ENCODE measurements at regions not wholly inside any gene's neighbourhood (a gene's known extent, or its start where the extent isn't known, plus 50 kb on each side); places are given as distances from the start of the nearest gene placed in this dataset.
"Not testable (repeated sequence)": the region's sequence is repeated elsewhere in the genome, so short reads cannot be mapped to it uniquely, and the experiment has no call there.

DNA sequence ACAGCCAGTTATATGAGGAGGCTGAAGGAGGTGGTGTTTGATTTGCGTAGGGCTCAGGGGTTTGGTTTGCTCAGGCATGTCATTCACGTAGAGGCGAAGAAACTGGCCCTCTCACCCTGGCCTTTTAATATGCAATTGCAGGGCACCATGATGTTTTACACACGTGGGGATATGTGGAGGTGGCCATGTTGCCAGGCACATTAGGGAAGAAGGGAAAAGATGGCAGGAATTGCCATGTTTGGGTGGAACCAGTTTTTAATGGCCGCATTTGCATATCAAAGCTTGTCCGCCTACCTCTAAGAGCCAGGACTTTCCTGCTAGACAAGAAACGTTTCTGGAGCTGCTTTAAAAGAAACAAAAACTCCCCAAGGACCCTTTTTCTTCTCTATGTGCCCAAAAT, 1483.7 kb upstream of the GOT2 start:
- no peak overlapping the region for H3K4me3 Mint-ChIP-seq
- no peaks in the 10 kb centered on the region for H3K4me1 Mint-ChIP-seq (ENCODE audit: low read depth)
- H3K36me3 Mint-ChIP-seq (ENCODE audit: low read depth) = no peaks in the 10 kb centered on the region
- peaks cover 8% of the 10 kb centered on the region for H3K9me3 Mint-ChIP-seq
- H3K27me3 Mint-ChIP-seq = no peaks in the 10 kb centered on the region
- H3K27ac Mint-ChIP-seq = no peak overlapping the region

DNA sequence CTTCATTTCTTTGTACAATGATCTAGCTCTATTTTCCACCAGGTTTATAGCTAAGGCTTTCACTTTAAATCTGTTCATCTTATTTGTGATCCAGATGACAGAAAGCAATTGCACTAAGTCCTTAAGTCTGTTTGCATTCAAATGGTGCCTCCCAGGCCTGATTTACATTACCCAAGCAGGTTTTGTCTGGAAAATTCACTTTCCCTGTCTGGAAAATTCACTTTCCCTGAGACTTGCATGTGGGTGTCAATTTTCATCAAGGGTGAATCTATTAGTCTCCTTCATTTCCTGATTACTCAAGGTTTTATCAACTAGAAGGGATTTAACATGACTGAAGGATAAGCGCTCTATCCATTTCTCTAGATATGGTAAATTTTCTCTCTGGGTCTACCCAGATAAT, 1480.2 kb upstream of the GOT2 start:
- Mint-ChIP-seq H3K4me3 (no peak overlapping the region), H3K36me3 (ENCODE audit: low read depth) (no peaks in the 10 kb centered on the region), H3K27ac (no peak overlapping the region), H3K9me3 (peaks cover 19% of the 10 kb centered on the region), H3K4me1 (ENCODE audit: low read depth) (no peaks in the 10 kb centered on the region), H3K27me3 (no peaks in the 10 kb centered on the region)

DNA sequence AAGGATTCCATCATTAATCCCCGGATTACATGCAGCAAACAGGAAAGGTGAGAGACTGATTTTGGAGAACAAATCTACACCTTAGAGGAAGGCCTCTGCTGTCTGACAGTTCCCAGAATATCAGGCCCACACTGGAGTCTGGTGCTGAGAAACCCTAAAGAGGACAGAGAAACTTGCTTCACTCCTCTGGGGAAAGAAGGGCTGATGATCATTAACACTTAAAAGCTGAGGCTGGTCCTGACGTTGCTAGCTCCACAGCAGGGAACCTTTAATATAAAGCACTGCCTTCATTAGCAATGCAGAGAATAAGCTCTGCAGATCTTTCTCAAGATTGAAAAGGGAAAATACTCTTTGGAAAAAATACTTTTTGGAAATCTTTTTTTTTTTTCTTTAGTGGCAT, 1472.4 kb upstream of the GOT2 start:
- H3K4me3 Mint-ChIP-seq = no peak overlapping the region
- no peaks in the 10 kb centered on the region for H3K27me3 Mint-ChIP-seq
- H3K36me3 Mint-ChIP-seq (ENCODE audit: low read depth) = no peaks in the 10 kb centered on the region
- peaks cover 8% of the 10 kb centered on the region for H3K9me3 Mint-ChIP-seq
- no peaks in the 10 kb centered on the region for H3K4me1 Mint-ChIP-seq (ENCODE audit: low read depth)
- no peak overlapping the region for H3K27ac Mint-ChIP-seq

DNA sequence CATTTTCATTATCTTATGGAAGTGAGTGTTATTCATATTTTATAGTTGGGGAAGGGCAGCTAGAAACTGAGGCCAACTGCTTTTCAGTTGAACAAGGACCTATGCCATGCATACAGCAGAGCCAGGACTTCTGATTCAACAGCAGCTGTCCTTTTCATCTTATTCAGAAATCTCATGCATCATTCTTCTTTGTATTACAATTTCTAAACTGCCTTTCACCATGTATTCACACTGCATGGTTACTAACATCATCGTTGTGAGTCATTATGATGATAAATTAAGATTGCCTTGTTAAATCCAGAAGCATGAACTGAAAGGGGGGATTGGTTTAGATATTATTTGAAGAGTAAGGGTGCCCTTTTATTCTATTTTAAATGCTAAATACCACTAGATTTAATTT, 1470.1 kb upstream of the GOT2 start:
- H3K36me3 Mint-ChIP-seq (ENCODE audit: low read depth) = no peaks in the 10 kb centered on the region
- no peak overlapping the region for H3K4me3 Mint-ChIP-seq
- H3K27ac Mint-ChIP-seq = no peak overlapping the region
- no peaks in the 10 kb centered on the region for H3K27me3 Mint-ChIP-seq
- peaks cover 10% of the 10 kb centered on the region for H3K9me3 Mint-ChIP-seq
- no peaks in the 10 kb centered on the region for H3K4me1 Mint-ChIP-seq (ENCODE audit: low read depth)

DNA sequence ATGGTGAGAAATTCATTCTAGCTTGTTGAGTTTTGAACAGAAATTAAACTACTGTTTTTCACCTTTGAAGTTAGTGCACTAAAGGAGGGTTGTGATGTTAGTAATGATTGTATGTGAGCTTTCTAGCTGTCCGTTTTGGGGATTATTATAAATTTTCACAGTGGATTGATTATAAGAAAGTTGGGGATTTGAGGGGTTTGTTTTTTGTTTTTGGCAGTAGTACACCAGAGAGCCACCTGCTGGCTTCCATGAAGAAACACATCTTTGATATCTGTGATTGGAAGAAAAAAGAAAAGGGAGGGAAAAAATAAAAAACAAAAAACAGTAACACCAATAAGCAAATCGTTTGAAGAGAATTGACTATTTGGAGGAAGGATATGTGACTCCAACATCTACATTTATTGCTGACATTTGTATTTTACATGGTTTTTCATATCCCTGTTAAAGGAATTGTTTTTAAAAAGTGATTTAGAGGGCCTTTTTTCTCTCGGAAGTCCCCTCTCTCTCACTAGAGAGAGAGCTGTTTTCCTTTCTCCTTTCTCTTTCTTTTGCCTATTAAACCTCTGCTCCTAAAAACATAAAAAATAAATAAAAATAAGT, 1469.5 kb upstream of the GOT2 start:
- Mint-ChIP-seq H3K36me3 (ENCODE audit: low read depth) (no peaks in the 10 kb centered on the region), H3K4me1 (ENCODE audit: low read depth) (no peaks in the 10 kb centered on the region), H3K27ac (no peak overlapping the region), H3K27me3 (no peaks in the 10 kb centered on the region), H3K4me3 (no peak overlapping the region), H3K9me3 (peaks cover 13% of the 10 kb centered on the region)

DNA sequence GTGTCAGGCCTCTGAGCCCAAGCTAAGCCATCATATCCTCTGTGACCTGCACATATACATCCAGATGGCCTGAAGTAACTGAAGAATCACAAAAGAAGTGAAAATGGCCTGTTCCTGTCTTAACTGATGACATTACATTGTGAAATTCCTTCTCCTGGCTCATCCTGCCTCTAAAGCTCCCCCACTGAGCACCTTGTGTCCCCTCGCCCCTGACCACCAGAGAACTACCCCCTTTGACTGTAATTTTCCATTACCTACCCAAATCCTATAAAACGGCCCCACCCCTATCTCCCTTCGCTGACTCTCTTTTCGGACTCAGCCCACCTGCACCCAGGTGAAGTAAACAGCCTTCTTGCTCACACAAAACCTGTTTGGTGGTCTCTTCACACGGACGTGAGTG, 1466.6 kb upstream of the GOT2 start:
- H3K27ac Mint-ChIP-seq; H3K9me3 Mint-ChIP-seq; H3K36me3 Mint-ChIP-seq (ENCODE audit: low read depth); H3K27me3 Mint-ChIP-seq; H3K4me3 Mint-ChIP-seq; H3K4me1 Mint-ChIP-seq (ENCODE audit: low read depth): not testable (repeated sequence)

DNA sequence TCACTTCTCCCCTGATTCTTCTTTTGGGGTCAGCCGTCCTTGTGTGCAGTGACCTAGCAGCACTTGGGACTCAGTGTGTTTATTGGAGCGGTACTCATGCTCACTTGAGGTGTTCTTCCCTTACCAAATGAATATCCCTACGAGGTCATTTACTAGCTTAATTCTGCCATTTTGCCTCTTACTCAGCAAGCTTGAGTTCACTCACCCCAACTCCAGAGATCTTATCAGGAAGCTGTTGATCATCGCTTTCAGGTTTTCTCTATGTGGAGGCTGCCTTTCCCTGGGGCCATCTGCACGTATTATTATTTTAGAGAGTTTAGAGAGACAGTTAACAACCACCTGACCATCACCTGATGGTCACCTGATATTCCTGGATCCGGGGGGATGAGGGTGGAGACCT, 1466.0 kb upstream of the GOT2 start:
- Mint-ChIP-seq H3K36me3 (ENCODE audit: low read depth) (no peaks in the 10 kb centered on the region), H3K9me3 (peaks cover 9% of the 10 kb centered on the region), H3K27me3 (no peaks in the 10 kb centered on the region), H3K4me1 (ENCODE audit: low read depth) (no peaks in the 10 kb centered on the region), H3K4me3 (no peak overlapping the region), H3K27ac (no peak overlapping the region)

DNA sequence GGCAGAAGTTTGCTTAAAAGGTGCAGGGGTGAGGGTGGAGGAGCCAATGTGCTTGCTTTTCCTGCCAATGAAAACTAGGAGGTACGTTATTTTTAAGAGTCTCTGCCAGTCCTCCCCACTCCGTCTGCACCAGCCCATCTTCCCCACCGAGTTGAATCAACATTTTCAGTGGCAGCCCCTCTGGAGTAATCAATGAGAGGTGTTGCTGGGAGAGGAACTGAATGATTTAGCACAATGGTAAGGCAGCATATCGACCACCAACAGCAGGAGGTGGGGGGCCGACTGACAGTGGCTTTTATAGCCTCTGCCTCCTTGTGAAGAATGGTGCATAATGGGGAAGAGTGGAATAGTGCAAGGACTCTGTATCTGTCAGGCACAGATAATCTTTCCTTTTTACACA, 1465.0 kb upstream of the GOT2 start:
- no peak overlapping the region for H3K4me3 Mint-ChIP-seq
- no peak overlapping the region for H3K27ac Mint-ChIP-seq
- peaks cover 12% of the 10 kb centered on the region for H3K9me3 Mint-ChIP-seq
- no peaks in the 10 kb centered on the region for H3K4me1 Mint-ChIP-seq (ENCODE audit: low read depth)
- no peaks in the 10 kb centered on the region for H3K36me3 Mint-ChIP-seq (ENCODE audit: low read depth)
- H3K27me3 Mint-ChIP-seq = no peaks in the 10 kb centered on the region

DNA sequence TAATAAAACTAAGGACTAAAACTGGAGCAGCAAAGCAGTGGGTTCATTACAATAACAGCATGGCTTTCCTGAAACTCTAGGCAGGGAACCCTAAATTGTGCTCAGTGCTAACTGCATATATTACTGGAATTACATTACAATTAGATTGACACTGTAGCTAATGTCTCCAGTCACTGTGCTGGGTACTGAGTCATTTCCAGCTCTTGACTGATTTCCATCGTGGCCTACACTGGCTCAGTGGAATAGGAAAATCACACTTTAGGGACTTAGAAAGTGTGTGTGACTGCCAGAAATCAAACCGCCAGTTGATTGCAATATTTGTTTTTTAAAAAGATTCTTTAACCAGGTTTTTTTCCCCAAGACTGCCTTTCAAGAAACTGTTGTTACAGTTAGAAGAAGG, 1447.4 kb upstream of the GOT2 start:
- peaks cover 14% of the 10 kb centered on the region for H3K9me3 Mint-ChIP-seq
- no peaks in the 10 kb centered on the region for H3K36me3 Mint-ChIP-seq (ENCODE audit: low read depth)
- H3K27ac Mint-ChIP-seq = no peak overlapping the region
- no peak overlapping the region for H3K4me3 Mint-ChIP-seq
- no peaks in the 10 kb centered on the region for H3K4me1 Mint-ChIP-seq (ENCODE audit: low read depth)
- H3K27me3 Mint-ChIP-seq = no peaks in the 10 kb centered on the region

DNA sequence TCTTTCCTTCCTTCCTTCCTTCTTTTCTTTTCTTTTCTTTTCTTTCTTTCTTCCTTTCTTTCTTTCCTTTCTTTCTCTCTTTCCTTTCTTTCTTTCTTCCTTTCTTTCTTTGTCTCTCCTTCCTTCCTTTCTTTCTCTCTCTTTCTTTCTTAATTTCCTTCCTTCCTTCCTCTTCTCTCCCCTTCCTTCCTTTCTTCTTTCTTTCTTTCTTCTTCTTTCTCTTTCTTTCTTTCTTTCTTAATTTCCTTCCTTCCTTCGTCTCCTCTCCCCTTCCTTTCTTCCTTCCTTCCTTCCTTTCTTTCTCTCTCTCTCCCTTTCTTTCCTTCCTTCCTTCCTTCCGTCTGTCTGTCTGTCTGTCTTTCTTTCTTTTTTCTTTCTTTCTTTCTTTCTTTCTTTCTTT, 1446.5 kb upstream of the GOT2 start:
- Mint-ChIP-seq H3K9me3 (peaks cover 14% of the 10 kb centered on the region), H3K36me3 (ENCODE audit: low read depth) (no peaks in the 10 kb centered on the region), H3K27me3 (no peaks in the 10 kb centered on the region), H3K4me1 (ENCODE audit: low read depth) (no peaks in the 10 kb centered on the region), H3K27ac (no peak overlapping the region), H3K4me3 (no peak overlapping the region)

DNA sequence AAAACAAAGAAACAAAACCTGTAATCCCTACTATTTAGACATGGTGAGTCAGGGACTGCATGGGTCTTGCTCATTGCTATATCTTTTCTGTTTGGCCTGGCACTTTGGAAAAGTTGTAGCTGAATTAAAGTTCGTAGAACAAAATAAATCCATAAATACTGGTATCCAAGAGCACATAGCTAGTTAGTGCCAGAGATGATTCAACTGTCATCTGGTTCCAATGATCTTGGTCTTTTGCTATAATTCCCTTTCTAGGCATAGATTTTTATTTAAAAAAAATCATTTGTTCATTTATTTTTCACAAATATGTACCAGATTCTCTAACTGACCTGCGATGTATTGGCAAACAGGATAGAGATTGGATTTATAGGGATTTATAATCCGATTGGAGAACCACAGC, 1436.1 kb upstream of the GOT2 start:
- H3K27me3 Mint-ChIP-seq = no peaks in the 10 kb centered on the region
- no peak overlapping the region for H3K27ac Mint-ChIP-seq
- no peaks in the 10 kb centered on the region for H3K4me1 Mint-ChIP-seq (ENCODE audit: low read depth)
- H3K9me3 Mint-ChIP-seq = peaks cover 12% of the 10 kb centered on the region
- H3K36me3 Mint-ChIP-seq (ENCODE audit: low read depth) = no peaks in the 10 kb centered on the region
- no peak overlapping the region for H3K4me3 Mint-ChIP-seq

DNA sequence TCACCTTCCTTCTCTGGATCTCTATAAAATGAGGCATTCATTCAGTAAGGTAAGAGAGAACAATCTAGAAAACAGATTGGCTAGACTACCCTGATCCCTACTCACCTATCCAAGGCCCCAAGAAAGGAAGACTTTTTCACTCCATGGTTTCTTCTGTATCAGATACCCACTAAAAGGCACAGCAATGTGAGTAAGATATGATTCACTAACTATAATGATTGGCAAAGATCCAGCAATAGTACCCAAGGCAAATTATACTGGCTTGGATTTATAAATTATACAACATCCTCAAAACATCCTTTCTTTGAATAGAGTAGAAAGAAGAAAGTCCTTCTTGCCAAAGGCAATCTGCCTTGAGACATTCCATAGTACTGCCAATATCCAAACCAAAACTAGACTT, 1432.0 kb upstream of the GOT2 start:
- no peak overlapping the region for H3K4me3 Mint-ChIP-seq
- H3K27ac Mint-ChIP-seq = no peak overlapping the region
- no peaks in the 10 kb centered on the region for H3K27me3 Mint-ChIP-seq
- H3K9me3 Mint-ChIP-seq = peaks cover 8% of the 10 kb centered on the region
- no peaks in the 10 kb centered on the region for H3K36me3 Mint-ChIP-seq (ENCODE audit: low read depth)
- H3K4me1 Mint-ChIP-seq (ENCODE audit: low read depth) = no peaks in the 10 kb centered on the region

DNA sequence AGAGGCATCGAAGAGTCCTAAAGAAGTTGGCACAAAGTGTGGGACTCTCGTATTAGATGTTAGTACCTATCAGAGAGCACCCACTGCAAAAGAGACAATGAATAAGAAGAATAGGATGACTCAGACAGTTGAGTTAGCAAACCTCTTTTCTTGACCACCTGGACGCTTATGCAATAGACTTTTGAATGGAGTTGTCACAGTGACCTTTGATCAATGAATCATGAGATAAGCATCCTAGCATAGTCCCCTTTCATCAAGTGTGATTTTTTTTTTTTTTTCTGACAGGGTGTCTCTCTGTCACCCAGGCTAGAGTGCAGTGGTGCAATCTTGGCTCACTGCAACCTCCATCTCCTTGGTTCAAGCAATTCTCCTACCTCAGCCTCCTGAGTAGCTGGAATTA, 1417.9 kb upstream of the GOT2 start:
- Mint-ChIP-seq H3K4me1 (ENCODE audit: low read depth) (no peaks in the 10 kb centered on the region), H3K27me3 (no peaks in the 10 kb centered on the region), H3K4me3 (no peak overlapping the region), H3K36me3 (ENCODE audit: low read depth) (no peaks in the 10 kb centered on the region), H3K27ac (no peak overlapping the region), H3K9me3 (peaks cover 16% of the 10 kb centered on the region)

DNA sequence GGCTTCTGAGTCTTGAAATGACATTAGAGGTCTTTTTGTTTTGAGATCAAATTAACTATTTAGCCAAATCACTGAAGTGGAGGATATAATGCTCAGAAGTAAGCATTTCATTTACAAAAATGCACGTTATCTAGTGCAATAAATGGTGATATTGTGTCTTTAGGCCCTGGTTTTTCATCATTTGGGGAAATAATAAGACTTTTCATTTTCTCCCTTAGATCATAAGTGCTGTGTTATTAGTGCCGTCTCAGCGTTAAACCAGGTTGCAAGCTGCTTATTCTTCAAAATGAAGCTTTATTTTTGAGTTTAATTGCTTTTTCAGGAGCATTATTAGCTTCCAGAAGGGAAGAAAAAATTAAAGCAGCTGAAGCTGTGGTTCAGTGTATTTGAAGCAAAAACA, 1416.8 kb upstream of the GOT2 start:
- Mint-ChIP-seq H3K36me3 (ENCODE audit: low read depth) (no peaks in the 10 kb centered on the region), H3K27ac (no peak overlapping the region), H3K4me3 (no peak overlapping the region), H3K9me3 (peaks cover 13% of the 10 kb centered on the region), H3K4me1 (ENCODE audit: low read depth) (no peaks in the 10 kb centered on the region), H3K27me3 (no peaks in the 10 kb centered on the region)

DNA sequence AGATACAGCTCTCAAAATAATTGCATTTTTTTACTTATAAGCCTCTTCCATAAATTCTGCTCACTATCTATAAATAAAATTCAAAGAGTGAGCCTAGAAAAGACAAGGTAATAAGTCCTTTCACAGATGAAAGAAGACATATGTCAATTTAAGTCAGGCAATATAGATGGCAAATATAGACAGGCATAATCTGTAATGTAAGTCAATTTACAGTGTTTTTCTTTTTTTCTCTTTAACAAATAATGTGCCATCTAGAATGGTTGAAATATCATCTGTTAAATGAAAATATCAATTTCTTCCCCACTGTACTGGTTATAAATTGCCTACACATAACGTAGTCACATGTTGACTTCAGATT, 1409.2 kb upstream of the GOT2 start:
- H3K4me3 Mint-ChIP-seq = no peak overlapping the region
- H3K36me3 Mint-ChIP-seq (ENCODE audit: low read depth) = no peaks in the 10 kb centered on the region
- H3K4me1 Mint-ChIP-seq (ENCODE audit: low read depth) = no peaks in the 10 kb centered on the region
- H3K27ac Mint-ChIP-seq = no peak overlapping the region
- H3K27me3 Mint-ChIP-seq = no peaks in the 10 kb centered on the region
- H3K9me3 Mint-ChIP-seq = peaks cover 13% of the 10 kb centered on the region

DNA sequence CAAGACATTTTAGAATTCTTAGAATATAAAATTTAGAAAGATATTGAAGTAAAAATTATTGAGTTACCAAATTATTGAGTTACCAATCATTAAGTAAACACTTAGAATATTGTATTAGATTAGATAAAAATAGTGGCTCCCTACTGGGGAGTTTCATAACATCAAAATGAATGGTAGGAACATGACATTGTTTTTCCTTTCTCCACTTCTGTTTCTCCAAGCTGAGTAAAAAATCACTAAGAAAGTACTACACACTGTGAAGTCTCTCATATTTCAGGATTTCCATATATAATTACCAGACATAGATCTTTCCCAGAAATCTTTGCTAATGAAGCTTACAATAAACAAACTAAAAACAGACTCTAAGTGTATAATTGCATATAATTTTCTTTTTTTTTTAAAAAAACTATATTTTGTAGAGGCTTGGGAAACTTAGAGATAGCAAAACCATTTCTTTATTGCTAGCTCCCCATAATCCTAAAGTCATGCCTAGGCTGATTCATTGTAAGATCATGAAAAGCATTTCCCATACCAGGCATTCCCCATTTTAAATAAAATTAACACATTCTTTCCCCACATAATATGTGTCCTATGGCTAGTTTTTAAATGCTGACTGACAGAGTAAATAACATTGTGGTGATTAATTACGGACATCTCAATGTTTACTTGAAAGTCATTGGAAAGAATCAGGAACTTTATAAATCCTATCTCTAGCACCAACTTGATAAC, 1408.7 kb upstream of the GOT2 start:
- Mint-ChIP-seq H3K36me3 (ENCODE audit: low read depth) (no peaks in the 10 kb centered on the region), H3K9me3 (peaks cover 18% of the 10 kb centered on the region), H3K27ac (no peak overlapping the region), H3K4me1 (ENCODE audit: low read depth) (no peaks in the 10 kb centered on the region), H3K27me3 (no peaks in the 10 kb centered on the region), H3K4me3 (no peak overlapping the region)
